ENCODE measurements at regions not wholly inside any gene's neighbourhood (a gene's known extent, or its start where the extent isn't known, plus 50 kb on each side); places are given as distances from the start of the nearest gene placed in this dataset.

GRCh38 chr22:27389727-27390075, 411.9 kb downstream of the MN1 start:
- TF ChIP-seq, protein P1, sequence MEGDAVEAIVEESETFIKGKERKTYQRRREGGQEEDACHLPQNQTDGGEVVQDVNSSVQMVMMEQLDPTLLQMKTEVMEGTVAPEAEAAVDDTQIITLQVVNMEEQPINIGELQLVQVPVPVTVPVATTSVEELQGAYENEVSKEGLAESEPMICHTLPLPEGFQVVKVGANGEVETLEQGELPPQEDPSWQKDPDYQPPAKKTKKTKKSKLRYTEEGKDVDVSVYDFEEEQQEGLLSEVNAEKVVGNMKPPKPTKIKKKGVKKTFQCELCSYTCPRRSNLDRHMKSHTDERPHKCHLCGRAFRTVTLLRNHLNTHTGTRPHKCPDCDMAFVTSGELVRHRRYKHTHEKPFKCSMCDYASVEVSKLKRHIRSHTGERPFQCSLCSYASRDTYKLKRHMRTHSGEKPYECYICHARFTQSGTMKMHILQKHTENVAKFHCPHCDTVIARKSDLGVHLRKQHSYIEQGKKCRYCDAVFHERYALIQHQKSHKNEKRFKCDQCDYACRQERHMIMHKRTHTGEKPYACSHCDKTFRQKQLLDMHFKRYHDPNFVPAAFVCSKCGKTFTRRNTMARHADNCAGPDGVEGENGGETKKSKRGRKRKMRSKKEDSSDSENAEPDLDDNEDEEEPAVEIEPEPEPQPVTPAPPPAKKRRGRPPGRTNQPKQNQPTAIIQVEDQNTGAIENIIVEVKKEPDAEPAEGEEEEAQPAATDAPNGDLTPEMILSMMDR (IDR thresholded peaks at IDR 0.05) = no peak
- no peak for TF ChIP-seq POLR2AphosphoS5 (IDR thresholded peaks at IDR 0.05)
- no peak for TF ChIP-seq EP300 (IDR thresholded peaks at IDR 0.05)

All from stomach (tissue), 4 donors.